ENCODE measurements at regions not wholly inside any gene's neighbourhood (a gene's known extent, or its start where the extent isn't known, plus 50 kb on each side); places are given as distances from the start of the nearest gene placed in this dataset.
A peak's percentile ranks its signal among the peaks of the same experiment; 100 is the strongest.
"Not testable (repeated sequence)": the region's sequence is repeated elsewhere in the genome, so short reads cannot be mapped to it uniquely, and the experiment has no call there.

- H3K4me3 ChIP-seq (ENCODE audit: low read length), result no peak overlapping the region
- no peak for DNase-seq (ENCODE audit: low read depth)
- no peak for TF ChIP-seq CTCF (conservative IDR thresholded peaks at IDR 0.05; ENCODE audit: low read depth, low read length)
These were observed 135.7 kb downstream of the IGF1 start for GRCh38 chr12:102344691-102345090.

GRCh38 chr12:102343361-102344121 is 136.8 kb downstream of the IGF1 start:
- H3K4me3 ChIP-seq (ENCODE audit: low read length), result no peak overlapping the region
- DNase-seq (ENCODE audit: low read depth), result no peak
- TF ChIP-seq CTCF (conservative IDR thresholded peaks at IDR 0.05; ENCODE audit: low read depth, low read length), result no peak

- no peak for DNase-seq (ENCODE audit: low read depth)
- no peak for TF ChIP-seq CTCF (conservative IDR thresholded peaks at IDR 0.05; ENCODE audit: low read depth, low read length)
- H3K4me3 ChIP-seq (ENCODE audit: low read length), result no peak overlapping the region
These were observed 137.9 kb downstream of the IGF1 start for GRCh38 chr12:102342281-102343006.

- TF ChIP-seq CTCF (conservative IDR thresholded peaks at IDR 0.05; ENCODE audit: low read depth, low read length), result no peak
- H3K4me3 ChIP-seq (ENCODE audit: low read length), result no peak overlapping the region
- DNase-seq (ENCODE audit: low read depth), result no peak
These were observed 137.1 kb upstream of the PMCH start for GRCh38 chr12:102334765-102335164.

GRCh38 chr12:102331419-102331818 is 133.8 kb upstream of the PMCH start:
- no peak for TF ChIP-seq CTCF (conservative IDR thresholded peaks at IDR 0.05; ENCODE audit: low read depth, low read length)
- DNase-seq (ENCODE audit: low read depth), result no peak
- H3K4me3 ChIP-seq (ENCODE audit: low read length), result no peak overlapping the region

- DNase-seq (ENCODE audit: low read depth), result no peak
- H3K4me3 ChIP-seq (ENCODE audit: low read length), result no peak overlapping the region
- TF ChIP-seq CTCF (conservative IDR thresholded peaks at IDR 0.05; ENCODE audit: low read depth, low read length), result no peak
These were observed 132.2 kb upstream of the PMCH start for GRCh38 chr12:102329883-102330282.

- peak; percentile 88 for DNase-seq (ENCODE audit: low read depth)
- TF ChIP-seq CTCF (conservative IDR thresholded peaks at IDR 0.05; ENCODE audit: low read depth, low read length), result no peak
- H3K4me3 ChIP-seq (ENCODE audit: low read length), result no peak overlapping the region
These were observed 129.3 kb upstream of the PMCH start for GRCh38 chr12:102326982-102327381.

- DNase-seq (ENCODE audit: low read depth); H3K4me3 ChIP-seq (ENCODE audit: low read length): not testable (repeated sequence)
These were observed 127.5 kb upstream of the PMCH start for GRCh38 chr12:102325108-102325507.
